ENCODE measurements at regions not wholly inside any gene's neighbourhood (a gene's known extent, or its start where the extent isn't known, plus 50 kb on each side); places are given as distances from the start of the nearest gene placed in this dataset.
A peak's percentile ranks its signal among the peaks of the same experiment; 100 is the strongest.

- DNase-seq (ENCODE audit: low read depth in 1 of 2, low spot score in 2 of 2) (peak in 1 of 2 experiments; percentile 11), FAIRE-seq (no peak)
- H3K27ac ChIP-seq (ENCODE audit: low read depth, low read length): no peak overlapping the region
- no peak overlapping the region for H4K91ac ChIP-seq (replicated peaks; ENCODE audit: insufficient read length, low read length)
- 98% methylated on average over 4 of the region's 4 CpGs; no CpG with 5 or more reads in 1 of the 2 experiments for WGBS, 2 experiments (ENCODE audit: extremely low coverage in 1 of 2, insufficient coverage in 1 of 2, insufficient read length in 1 of 2, insufficient replicate concordance in 2 of 2, low coverage in 1 of 2, low lambda C conversion rate in 2 of 2, missing lambda C conversion rate in 1 of 2)
- no peak overlapping the region for H3K9ac ChIP-seq (replicated peaks in 1 of 4; ENCODE audit: extremely low read depth in 1 of 4, low read depth in 3 of 4, low read length in 3 of 4)
- no peak overlapping the region for H2AK5ac ChIP-seq (ENCODE audit: low read depth, low read length)
- H3K23me2 ChIP-seq (ENCODE audit: low read depth, low read length): no peaks in the 10 kb centered on the region
- no peak overlapping the region for H3K14ac ChIP-seq (ENCODE audit: insufficient read length)
- no peak overlapping the region for H3K23ac ChIP-seq (ENCODE audit: insufficient read length)
- no peak overlapping the region for H4K8ac ChIP-seq (ENCODE audit: extremely low read depth, insufficient read depth, low read length)
- no peak overlapping the region for H3K18ac ChIP-seq (ENCODE audit: extremely low read depth, low read length)
- no peak overlapping the region for H3K4me2 ChIP-seq (ENCODE audit: insufficient read depth in 1 of 2, low read depth in 2 of 2, low read length in 2 of 2)
- no peaks in the 10 kb centered on the region for H3K27me3 ChIP-seq (replicated peaks in 1 of 4; ENCODE audit: control insufficient read depth in 3 of 4, extremely low read depth in 1 of 4, insufficient read depth in 3 of 4, low read length in 3 of 4)
- H3K56ac ChIP-seq (replicated peaks; ENCODE audit: insufficient read length, low read depth, low read length): no peak overlapping the region
- H2AFZ ChIP-seq (ENCODE audit: low read length): no peak overlapping the region
- no peaks in the 10 kb centered on the region; a peak in 1 of 8 replicates for H3K36me3 ChIP-seq (ENCODE audit: control insufficient read depth in 2 of 4, insufficient read depth in 4 of 4, low read length in 3 of 4)
- ChIA-PET POLR2A (ENCODE audit: partially characterized antibody) (interaction anchor here (1.3 kb wide), 1 partner anchor 24 kb away, joined by 7 read pairs; no protein-coding TSS in a partner anchor), CTCF (ENCODE audit: partially characterized antibody) (interaction anchor here (0.6 to 1.7 kb wide), 4 partner anchors 12 to 371 kb away, joined by 3 to 4 read pairs (median 4); no protein-coding TSS in a partner anchor)
- no peak overlapping the region for H4K5ac ChIP-seq (ENCODE audit: insufficient read length, low read depth, low read length)
- peaks cover 2 to 5% (median 3%) of the 10 kb centered on the region in 4 experiments; a peak in 3 of 7 replicates for H3K4me1 ChIP-seq (replicated peaks in 1 of 4; ENCODE audit: control insufficient read depth in 3 of 4, insufficient read depth in 4 of 4, low read length in 3 of 4)
- no peak overlapping the region for H2BK15ac ChIP-seq (ENCODE audit: low read length)
- no peaks in the 10 kb centered on the region for H3K9me3 ChIP-seq (ENCODE audit: insufficient read depth in 2 of 2, low read depth in 1 of 2, low read length in 1 of 2)
- H3K79me1 ChIP-seq (ENCODE audit: low read depth, low read length): no peaks in the 10 kb centered on the region
- H3K4ac ChIP-seq (replicated peaks; ENCODE audit: insufficient read length, low read depth, low read length): no peak overlapping the region
- TF ChIP-seq SIN3A (conservative IDR thresholded peaks at IDR 0.05 in 1 of 2, IDR thresholded peaks at IDR 0.05 in 1 of 2; ENCODE audit: low read depth in 1 of 2, low read length in 2 of 2) (no peak), KDM1A (IDR thresholded peaks at IDR 0.05; ENCODE audit: borderline replicate concordance, low read length) (no peak), SIRT6 (IDR thresholded peaks at IDR 0.05; ENCODE audit: low read length) (no peak), HDAC2 (IDR thresholded peaks at IDR 0.05; ENCODE audit: borderline replicate concordance in 1 of 2, low read depth in 2 of 2, low read length in 2 of 2) (no peak), BCL11A (IDR thresholded peaks at IDR 0.05; ENCODE audit: low read depth in 2 of 2, low read length in 2 of 2) (no peak), CHD1 (IDR thresholded peaks at IDR 0.05; ENCODE audit: low read depth, low read length) (no peak), SIX5 (IDR thresholded peaks at IDR 0.05; ENCODE audit: low read depth, low read length) (no peak), RNF2 (IDR thresholded peaks at IDR 0.05; ENCODE audit: borderline replicate concordance, low read depth, low read length, missing control alignments, poor library complexity, severe bottlenecking) (no peak), TAF1 (IDR thresholded peaks at IDR 0.05; ENCODE audit: low read depth, low read length) (no peak), TEAD4 (IDR thresholded peaks at IDR 0.05; ENCODE audit: low read depth, low read length) (no peak), EP300 (IDR thresholded peaks at IDR 0.05; ENCODE audit: borderline replicate concordance in 1 of 2, low read depth in 2 of 2, low read length in 2 of 2) (no peak)
- no peaks in the 10 kb centered on the region for H4K20me1 ChIP-seq (replicated peaks in 1 of 2; ENCODE audit: control insufficient read depth in 1 of 2, insufficient read depth in 2 of 2, low read length in 2 of 2)
- H3K79me2 ChIP-seq (ENCODE audit: control insufficient read depth in 1 of 2, insufficient read depth in 2 of 2, low read length in 2 of 2): no peaks in the 10 kb centered on the region
- H2BK20ac ChIP-seq (ENCODE audit: low read length): no peak overlapping the region
- H2BK12ac ChIP-seq (ENCODE audit: low read depth, low read length): no peak overlapping the region
- no peak overlapping the region for H2BK5ac ChIP-seq (ENCODE audit: low read depth, low read length)
- H2BK120ac ChIP-seq (replicated peaks; ENCODE audit: low read depth, low read length): no peak overlapping the region
- no peak overlapping the region for H3K4me3 ChIP-seq (ENCODE audit: extremely low read depth in 1 of 4, insufficient read depth in 2 of 4, low read depth in 3 of 4, low read length in 4 of 4)
Measured at GRCh38 chr2:173773076-173773475, 192.1 kb downstream of the SP3 start.
